ENCODE measurements at regions not wholly inside any gene's neighbourhood (a gene's known extent, or its start where the extent isn't known, plus 50 kb on each side); places are given as distances from the start of the nearest gene placed in this dataset.

DNA sequence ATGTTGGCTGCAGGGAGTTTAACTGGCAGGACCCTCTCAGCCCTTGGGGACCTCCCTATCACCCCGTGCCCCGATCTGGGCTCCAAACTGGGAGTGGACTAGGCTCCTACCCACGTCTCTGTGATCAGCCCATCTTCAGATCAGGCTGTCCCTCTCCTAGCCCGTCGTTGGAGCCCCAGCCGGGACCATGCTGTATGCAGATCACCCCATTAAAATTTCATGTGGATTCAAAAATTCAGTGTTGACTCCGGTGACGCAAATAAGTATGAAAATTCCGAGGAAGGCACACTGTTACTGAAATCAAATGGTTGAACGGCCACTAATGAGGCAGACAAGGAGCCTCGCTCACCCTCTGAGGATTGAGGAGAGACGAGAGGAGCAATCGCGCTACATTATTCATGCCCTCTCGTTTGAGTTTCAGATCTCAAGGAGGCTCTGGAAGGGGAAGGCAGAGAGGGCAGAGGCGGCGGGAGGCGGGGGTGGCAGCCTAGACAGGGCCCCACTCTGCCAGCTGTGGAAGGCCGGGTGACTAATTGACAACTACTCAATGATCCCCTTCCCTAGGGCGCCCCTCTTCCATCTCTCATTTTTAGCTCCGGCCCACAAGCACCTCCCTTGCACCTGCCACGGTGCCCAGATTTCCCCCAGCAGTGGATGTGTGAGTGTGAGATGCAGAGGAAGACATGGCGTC, 255.4 kb downstream of the MIAT start:
- H3K4me3 ChIP-seq (ENCODE audit: low read length) = no peak overlapping the region
- no peak for TF ChIP-seq CTCF (conservative IDR thresholded peaks at IDR 0.05; ENCODE audit: low read depth, low read length)
- no peak for DNase-seq (ENCODE audit: low read depth)

- no peak for DNase-seq (ENCODE audit: low read depth)
- no peak for TF ChIP-seq CTCF (conservative IDR thresholded peaks at IDR 0.05; ENCODE audit: low read depth, low read length)
- no peak overlapping the region for H3K4me3 ChIP-seq (ENCODE audit: low read length)
These were observed 257.3 kb downstream of the MIAT start for GRCh38 chr22:26914519-26915185.

DNA sequence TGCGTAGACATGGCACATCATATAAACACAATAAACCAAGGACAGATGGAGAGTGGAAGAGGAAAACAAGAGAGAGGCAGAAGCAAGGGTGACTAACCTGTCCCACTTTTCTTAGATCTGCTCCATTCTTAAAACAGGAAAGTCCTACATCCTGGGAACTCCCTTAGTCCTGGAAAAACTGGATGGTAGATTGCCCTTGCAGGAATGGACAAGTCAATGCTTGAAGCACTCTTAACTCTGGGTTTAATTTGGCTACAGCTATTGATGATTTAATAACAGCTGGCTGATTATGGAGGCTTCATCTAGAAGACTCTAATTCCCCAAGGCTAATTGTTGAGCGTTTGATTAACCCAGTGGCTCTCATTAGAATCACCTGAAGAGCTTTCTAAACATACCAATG, 258.8 kb downstream of the MIAT start:
- TF ChIP-seq CTCF (conservative IDR thresholded peaks at IDR 0.05; ENCODE audit: low read depth, low read length) = no peak
- no peak overlapping the region for H3K4me3 ChIP-seq (ENCODE audit: low read length)
- no peak for DNase-seq (ENCODE audit: low read depth)

DNA sequence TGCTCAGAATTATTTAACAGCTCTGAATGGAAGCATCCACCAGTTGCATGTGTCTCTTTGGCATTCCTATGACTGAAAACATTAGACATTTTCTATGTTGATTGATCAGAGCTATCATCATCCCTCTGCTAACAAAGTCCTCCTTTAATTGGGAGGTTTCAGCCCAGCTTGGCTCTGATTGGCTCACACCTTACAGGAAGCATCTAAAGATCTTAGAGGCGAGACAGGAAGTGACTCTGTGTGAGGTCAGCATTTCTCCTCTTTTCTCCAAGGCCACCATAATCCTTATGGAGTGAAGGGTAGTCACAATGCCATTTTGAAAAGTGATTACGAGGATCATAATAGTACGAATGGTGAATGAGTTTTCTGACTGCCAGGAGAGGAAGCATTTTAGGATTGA, 260.8 kb downstream of the MIAT start:
- DNase-seq (ENCODE audit: low read depth) = no peak
- H3K4me3 ChIP-seq (ENCODE audit: low read length) = no peak overlapping the region
- no peak for TF ChIP-seq CTCF (conservative IDR thresholded peaks at IDR 0.05; ENCODE audit: low read depth, low read length)

DNA sequence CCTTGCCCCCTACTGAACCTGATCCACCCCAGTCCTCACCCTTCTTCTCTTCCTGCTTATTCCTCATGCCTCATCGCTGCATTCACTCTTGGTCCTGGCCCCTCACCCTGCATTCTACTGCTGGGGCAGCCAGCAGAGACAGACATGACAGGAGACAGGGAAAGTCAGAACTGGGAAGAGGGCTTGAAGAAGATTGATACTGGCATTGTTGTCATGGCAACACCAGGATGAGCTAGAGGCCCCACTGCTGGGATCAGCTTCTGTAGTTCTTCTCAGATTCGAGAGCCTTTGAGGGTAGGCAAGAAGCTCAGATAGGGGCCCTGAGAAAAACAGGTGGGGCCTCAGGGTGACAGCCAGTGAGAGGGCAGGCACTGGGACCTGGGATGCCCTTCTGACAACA, 264.3 kb downstream of the MIAT start:
- no peak for TF ChIP-seq CTCF (conservative IDR thresholded peaks at IDR 0.05; ENCODE audit: low read depth, low read length)
- no peak for DNase-seq (ENCODE audit: low read depth)
- no peak overlapping the region for H3K4me3 ChIP-seq (ENCODE audit: low read length)

DNA sequence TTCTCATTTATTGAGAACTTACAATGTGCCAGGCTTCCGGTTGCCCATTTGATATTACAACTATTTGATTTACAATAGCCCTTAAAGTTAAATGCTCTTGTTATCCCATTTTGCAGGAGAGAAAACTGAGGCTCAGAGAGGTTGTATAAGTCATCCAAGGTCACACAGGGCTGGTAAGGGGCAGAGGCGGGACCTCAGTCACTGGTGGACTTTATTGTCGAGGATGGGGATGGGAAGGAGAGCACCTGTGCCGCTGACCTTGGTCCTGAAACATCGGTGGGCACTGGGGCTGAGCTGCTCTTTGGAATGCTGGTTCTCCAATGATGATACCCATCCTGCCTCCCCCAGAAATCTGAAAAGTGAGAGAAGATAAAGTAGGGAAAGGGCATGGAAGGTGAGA, 265.4 kb downstream of the MIAT start:
- DNase-seq (ENCODE audit: low read depth) = no peak
- TF ChIP-seq CTCF (conservative IDR thresholded peaks at IDR 0.05; ENCODE audit: low read depth, low read length) = no peak
- no peak overlapping the region for H3K4me3 ChIP-seq (ENCODE audit: low read length)

DNA sequence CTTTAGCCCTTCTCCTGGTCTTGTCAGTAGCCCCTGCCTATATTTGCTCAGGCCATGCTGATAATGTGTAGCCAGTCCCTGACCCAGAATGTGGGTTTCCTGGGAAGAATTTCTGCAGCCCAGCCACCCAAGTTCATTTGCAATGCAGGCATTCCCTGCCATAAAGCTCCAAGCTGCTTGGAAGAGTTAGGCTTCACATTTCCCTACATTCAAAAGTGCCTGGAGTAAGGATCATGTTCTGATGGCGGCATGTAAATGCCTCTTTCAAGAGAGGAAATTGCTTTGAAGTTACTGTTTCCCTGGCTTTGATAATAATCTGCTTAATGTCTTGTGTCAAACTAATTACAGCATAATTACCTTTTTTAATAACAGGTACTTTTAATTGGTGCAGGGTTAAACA, 266.1 kb downstream of the MIAT start:
- DNase-seq (ENCODE audit: low read depth) = no peak
- no peak for TF ChIP-seq CTCF (conservative IDR thresholded peaks at IDR 0.05; ENCODE audit: low read depth, low read length)
- no peak overlapping the region for H3K4me3 ChIP-seq (ENCODE audit: low read length)
